Stimulated activated CD4-positive, alpha-beta T cell treated with anti-CD3 and anti-CD28 coated beads, TNF-alpha, amount 100 ng/mL, for 24 hours (primary cell): ENCODE measurements at regions not wholly inside any gene's neighbourhood (a gene's known extent, or its start where the extent isn't known, plus 50 kb on each side); places are given as distances from the start of the nearest gene placed in this dataset.

ENCODE experiments used
- DNase-seq, 3 experiments: peaks; one replicate each; pipeline ENCODE4 v3.0.0-alpha.2; 2020; ENCODE audit warnings: low read depth in 3 of 3

GRCh38 chr11:127607487-127608085, 607.0 kb upstream of the KIRREL3 start:
- DNase-seq, result no peak

- no peak for DNase-seq
These were observed 601.0 kb upstream of the KIRREL3 start for GRCh38 chr11:127601578-127601977.

- no peak for DNase-seq
These were observed 600.1 kb upstream of the KIRREL3 start for GRCh38 chr11:127600674-127601073.

- no peak for DNase-seq
These were observed 597.9 kb upstream of the KIRREL3 start for GRCh38 chr11:127598476-127598875.

- DNase-seq, result no peak
These were observed 595.9 kb upstream of the KIRREL3 start for GRCh38 chr11:127596433-127596832.

- no peak for DNase-seq
These were observed 591.8 kb upstream of the KIRREL3 start for GRCh38 chr11:127592371-127592770.

- no peak for DNase-seq
These were observed 589.7 kb upstream of the KIRREL3 start for GRCh38 chr11:127590314-127590713.

GRCh38 chr11:127588431-127588830, 587.9 kb upstream of the KIRREL3 start:
- no peak for DNase-seq

GRCh38 chr11:127587511-127587910, 586.9 kb upstream of the KIRREL3 start:
- no peak for DNase-seq

- no peak for DNase-seq
These were observed 575.6 kb upstream of the KIRREL3 start for GRCh38 chr11:127576210-127576609.

- no peak for DNase-seq
These were observed 573.9 kb upstream of the KIRREL3 start for GRCh38 chr11:127574478-127574877.

- no peak for DNase-seq
These were observed 568.3 kb upstream of the KIRREL3 start for GRCh38 chr11:127568891-127569290.

GRCh38 chr11:127567237-127567932, 566.8 kb upstream of the KIRREL3 start:
- no peak for DNase-seq

GRCh38 chr11:127564810-127565209, 564.2 kb upstream of the KIRREL3 start:
- DNase-seq, result no peak

GRCh38 chr11:127559978-127560377, 559.4 kb upstream of the KIRREL3 start:
- no peak for DNase-seq

GRCh38 chr11:127552446-127552845, 551.9 kb upstream of the KIRREL3 start:
- no peak for DNase-seq

GRCh38 chr11:127531167-127531566, 530.6 kb upstream of the KIRREL3 start:
- no peak for DNase-seq

GRCh38 chr11:127528297-127528696, 527.7 kb upstream of the KIRREL3 start:
- DNase-seq, result no peak

- no peak for DNase-seq
These were observed 524.0 kb upstream of the KIRREL3 start for GRCh38 chr11:127524618-127525017.

GRCh38 chr11:127521413-127521812, 520.8 kb upstream of the KIRREL3 start:
- DNase-seq, result no peak

GRCh38 chr11:127507851-127508250, 507.3 kb upstream of the KIRREL3 start:
- no peak for DNase-seq

- no peak for DNase-seq
These were observed 506.1 kb upstream of the KIRREL3 start for GRCh38 chr11:127506647-127507046.

- DNase-seq, result no peak
These were observed 505.6 kb upstream of the KIRREL3 start for GRCh38 chr11:127506126-127506525.

GRCh38 chr11:127496165-127496564, 495.6 kb upstream of the KIRREL3 start:
- no peak for DNase-seq
